ENCODE measurements at regions not wholly inside any gene's neighbourhood (a gene's known extent, or its start where the extent isn't known, plus 50 kb on each side); places are given as distances from the start of the nearest gene placed in this dataset.

DNA sequence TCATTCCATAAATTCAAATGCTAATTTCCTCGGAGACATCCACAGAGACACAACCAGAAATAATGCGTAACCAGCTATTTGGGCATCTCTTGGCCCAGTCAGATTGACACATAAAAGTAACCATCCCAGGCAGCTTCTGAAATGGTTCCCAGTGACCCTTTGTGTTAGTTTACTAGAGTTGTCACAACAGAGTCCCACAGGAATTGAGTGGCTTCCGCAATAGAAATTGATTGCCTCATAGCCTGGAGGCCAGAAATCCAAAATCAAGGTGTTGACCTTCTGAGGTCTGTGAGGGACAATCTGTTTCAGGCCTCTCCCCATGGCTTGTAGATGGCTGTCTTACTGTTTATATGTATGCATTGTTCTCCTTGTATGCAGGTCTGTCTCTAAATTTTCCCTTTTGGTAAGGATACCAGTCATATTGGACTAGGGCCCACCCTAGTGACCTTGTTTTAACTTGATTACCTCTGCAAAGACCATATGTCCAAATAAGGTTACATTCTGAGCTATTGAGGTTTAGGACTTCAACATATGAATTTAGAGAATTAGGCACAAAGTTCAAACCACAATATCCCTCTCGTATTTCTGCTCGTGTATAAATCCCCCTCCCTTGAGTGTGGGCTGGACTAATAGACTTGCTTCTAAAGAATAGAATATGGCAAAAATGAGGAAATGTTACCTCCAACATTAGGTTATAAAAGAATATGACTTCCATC is 78.2 kb upstream of the FGGY start:
- TF ChIP-seq, protein P1, sequence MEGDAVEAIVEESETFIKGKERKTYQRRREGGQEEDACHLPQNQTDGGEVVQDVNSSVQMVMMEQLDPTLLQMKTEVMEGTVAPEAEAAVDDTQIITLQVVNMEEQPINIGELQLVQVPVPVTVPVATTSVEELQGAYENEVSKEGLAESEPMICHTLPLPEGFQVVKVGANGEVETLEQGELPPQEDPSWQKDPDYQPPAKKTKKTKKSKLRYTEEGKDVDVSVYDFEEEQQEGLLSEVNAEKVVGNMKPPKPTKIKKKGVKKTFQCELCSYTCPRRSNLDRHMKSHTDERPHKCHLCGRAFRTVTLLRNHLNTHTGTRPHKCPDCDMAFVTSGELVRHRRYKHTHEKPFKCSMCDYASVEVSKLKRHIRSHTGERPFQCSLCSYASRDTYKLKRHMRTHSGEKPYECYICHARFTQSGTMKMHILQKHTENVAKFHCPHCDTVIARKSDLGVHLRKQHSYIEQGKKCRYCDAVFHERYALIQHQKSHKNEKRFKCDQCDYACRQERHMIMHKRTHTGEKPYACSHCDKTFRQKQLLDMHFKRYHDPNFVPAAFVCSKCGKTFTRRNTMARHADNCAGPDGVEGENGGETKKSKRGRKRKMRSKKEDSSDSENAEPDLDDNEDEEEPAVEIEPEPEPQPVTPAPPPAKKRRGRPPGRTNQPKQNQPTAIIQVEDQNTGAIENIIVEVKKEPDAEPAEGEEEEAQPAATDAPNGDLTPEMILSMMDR (IDR thresholded peaks at IDR 0.05; ENCODE audit: insufficient read depth, low read depth, low read length), result no peak
- TF ChIP-seq EZH2 (IDR thresholded peaks at IDR 0.05; ENCODE audit: insufficient read depth, low read length), result no peak
- FAIRE-seq (no peak), DNase-seq (ENCODE audit: low read depth) (peak; percentile 50)

DNA sequence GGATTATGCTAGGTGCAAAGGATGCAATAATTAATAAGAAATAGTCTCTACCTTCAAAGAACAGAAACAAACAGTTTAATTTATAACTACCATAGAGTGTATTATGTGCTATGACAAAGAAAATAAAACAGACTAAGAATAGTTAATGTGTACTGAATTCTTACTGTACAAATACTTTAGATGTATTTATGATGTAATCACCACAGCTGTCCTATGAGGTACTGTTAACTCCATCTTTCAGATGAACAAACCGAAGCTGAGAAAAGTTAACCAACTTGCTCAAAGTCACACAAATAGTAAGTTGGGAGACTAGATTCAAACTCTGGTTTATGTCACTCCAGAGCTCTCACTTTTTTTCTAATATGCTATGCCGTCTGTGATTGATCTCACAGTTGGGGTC is 77.0 kb upstream of the FGGY start:
- no peak for DNase-seq (ENCODE audit: low read depth)
- TF ChIP-seq, protein P1 (IDR thresholded peaks at IDR 0.05; ENCODE audit: insufficient read depth, low read depth, low read length), result no peak
- TF ChIP-seq EZH2 (IDR thresholded peaks at IDR 0.05; ENCODE audit: insufficient read depth, low read length), result no peak

More for the DNA sequence above, 78.2 kb upstream of the FGGY start:
- Histone ChIP-seq H3K9me3 (ENCODE audit: insufficient read depth, low read depth, low read length) (no peaks in the 10 kb centered on the region), H3K36me3 (ENCODE audit: insufficient read depth, low read length) (no peaks in the 10 kb centered on the region), H4K20me1 (ENCODE audit: insufficient read depth, low read length) (no peaks in the 10 kb centered on the region), H2AFZ (ENCODE audit: low read depth, low read length) (no peak overlapping the region), H3K27ac (ENCODE audit: low read depth, low read length) (no peak overlapping the region), H3K4me3 (ENCODE audit: insufficient read depth, low read depth, low read length) (no peak overlapping the region), H3K9ac (ENCODE audit: low read length) (no peak overlapping the region), H3K4me1 (ENCODE audit: insufficient read depth, low read length) (no peaks in the 10 kb centered on the region), H3K27me3 (ENCODE audit: insufficient read depth, low read length) (no peaks in the 10 kb centered on the region), H3K79me2 (ENCODE audit: insufficient read depth, low read length) (no peaks in the 10 kb centered on the region), H3K4me2 (ENCODE audit: low read length) (no peak overlapping the region)
- H3K4me1 Mint-ChIP-seq (ENCODE audit: low read depth, unreplicated experiment), result no peaks in the 10 kb centered on the region
- peaks cover 5% of the 10 kb centered on the region for H3K27me3 Mint-ChIP-seq (ENCODE audit: low read depth, unreplicated experiment)
- H3K27ac Mint-ChIP-seq (ENCODE audit: unreplicated experiment), result no peak overlapping the region
- no peak overlapping the region for H3K4me3 Mint-ChIP-seq (ENCODE audit: unreplicated experiment)
- peaks cover 6% of the 10 kb centered on the region for H3K9me3 Mint-ChIP-seq (ENCODE audit: unreplicated experiment)
- no peaks in the 10 kb centered on the region for H3K36me3 Mint-ChIP-seq (ENCODE audit: low read depth, unreplicated experiment)

DNA sequence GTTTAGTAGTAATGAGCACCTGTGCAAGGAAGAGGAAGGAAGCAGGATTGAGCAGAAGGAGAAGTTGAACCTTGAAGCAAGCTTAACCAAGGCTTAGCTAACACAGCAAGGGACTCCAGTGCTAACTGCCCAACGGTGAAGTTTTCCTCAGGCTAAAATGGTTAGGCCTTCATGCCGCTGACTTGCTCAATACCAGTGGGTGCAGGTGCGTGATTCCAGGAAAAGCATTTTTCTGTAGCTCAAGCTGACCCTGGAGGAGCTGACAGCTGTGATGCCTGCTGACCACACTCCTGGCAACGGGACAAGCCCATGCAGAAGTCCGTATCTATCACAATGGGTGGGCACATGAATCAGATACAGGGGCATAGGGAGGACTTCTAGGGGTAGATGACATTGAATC is 76.5 kb upstream of the FGGY start:
- no peaks in the 10 kb centered on the region for H3K36me3 Mint-ChIP-seq (ENCODE audit: low read depth, unreplicated experiment)
- H3K27ac Mint-ChIP-seq (ENCODE audit: unreplicated experiment), result no peak overlapping the region
- H3K9ac ChIP-seq (ENCODE audit: low read length), result no peak overlapping the region
- H3K27me3 Mint-ChIP-seq (ENCODE audit: low read depth, unreplicated experiment), result peaks cover 5% of the 10 kb centered on the region
- DNase-seq (ENCODE audit: low read depth) (peak; percentile 26), FAIRE-seq (no peak)
- H3K27me3 ChIP-seq (ENCODE audit: insufficient read depth, low read length), result no peaks in the 10 kb centered on the region
- H3K4me3 Mint-ChIP-seq (ENCODE audit: unreplicated experiment), result no peak overlapping the region
- H3K9me3 Mint-ChIP-seq (ENCODE audit: unreplicated experiment), result peaks cover 6% of the 10 kb centered on the region
- no peak overlapping the region for H3K4me3 ChIP-seq (ENCODE audit: insufficient read depth, low read depth, low read length)
- no peaks in the 10 kb centered on the region for H3K4me1 ChIP-seq (ENCODE audit: insufficient read depth, low read length)
- H4K20me1 ChIP-seq (ENCODE audit: insufficient read depth, low read length), result no peaks in the 10 kb centered on the region
- H3K9me3 ChIP-seq (ENCODE audit: insufficient read depth, low read depth, low read length), result no peaks in the 10 kb centered on the region
- H3K27ac ChIP-seq (ENCODE audit: low read depth, low read length), result no peak overlapping the region
- H3K4me1 Mint-ChIP-seq (ENCODE audit: low read depth, unreplicated experiment), result no peaks in the 10 kb centered on the region
- H2AFZ ChIP-seq (ENCODE audit: low read depth, low read length), result no peak overlapping the region
- H3K4me2 ChIP-seq (ENCODE audit: low read length), result no peak overlapping the region
- H3K79me2 ChIP-seq (ENCODE audit: insufficient read depth, low read length), result no peaks in the 10 kb centered on the region
- H3K36me3 ChIP-seq (ENCODE audit: insufficient read depth, low read length), result no peaks in the 10 kb centered on the region
- no peak for TF ChIP-seq EZH2 (IDR thresholded peaks at IDR 0.05; ENCODE audit: insufficient read depth, low read length)
- TF ChIP-seq, protein P1 (IDR thresholded peaks at IDR 0.05; ENCODE audit: insufficient read depth, low read depth, low read length), result no peak

More for the DNA sequence above, 77.0 kb upstream of the FGGY start:
- H3K79me2 ChIP-seq (ENCODE audit: insufficient read depth, low read length), result no peaks in the 10 kb centered on the region
- no peak overlapping the region for H3K27ac ChIP-seq (ENCODE audit: low read depth, low read length)
- no peaks in the 10 kb centered on the region for H3K36me3 Mint-ChIP-seq (ENCODE audit: low read depth, unreplicated experiment)
- no peaks in the 10 kb centered on the region for H3K9me3 ChIP-seq (ENCODE audit: insufficient read depth, low read depth, low read length)
- no peaks in the 10 kb centered on the region for H3K4me1 Mint-ChIP-seq (ENCODE audit: low read depth, unreplicated experiment)
- no peaks in the 10 kb centered on the region for H3K36me3 ChIP-seq (ENCODE audit: insufficient read depth, low read length)
- H3K4me3 ChIP-seq (ENCODE audit: insufficient read depth, low read depth, low read length), result no peak overlapping the region
- H3K4me1 ChIP-seq (ENCODE audit: insufficient read depth, low read length), result no peaks in the 10 kb centered on the region
- H3K27me3 ChIP-seq (ENCODE audit: insufficient read depth, low read length), result no peaks in the 10 kb centered on the region
- H4K20me1 ChIP-seq (ENCODE audit: insufficient read depth, low read length), result no peaks in the 10 kb centered on the region
- H3K27ac Mint-ChIP-seq (ENCODE audit: unreplicated experiment), result no peak overlapping the region
- H3K4me3 Mint-ChIP-seq (ENCODE audit: unreplicated experiment), result no peak overlapping the region
- FAIRE-seq, result no peak
- H3K4me2 ChIP-seq (ENCODE audit: low read length), result no peak overlapping the region
- H3K27me3 Mint-ChIP-seq (ENCODE audit: low read depth, unreplicated experiment), result peaks cover 5% of the 10 kb centered on the region
- peaks cover 6% of the 10 kb centered on the region for H3K9me3 Mint-ChIP-seq (ENCODE audit: unreplicated experiment)
- H3K9ac ChIP-seq (ENCODE audit: low read length), result no peak overlapping the region
- no peak overlapping the region for H2AFZ ChIP-seq (ENCODE audit: low read depth, low read length)

Measured in astrocyte (in vitro differentiated cells and primary cell).